CD4-positive, alpha-beta T cell treated with Interleukin-15 for 4 hours (primary cell): ENCODE measurements at regions not wholly inside any gene's neighbourhood (a gene's known extent, or its start where the extent isn't known, plus 50 kb on each side); places are given as distances from the start of the nearest gene placed in this dataset.

Source experiments
- DNase-seq: peaks from one replicate; pipeline ENCODE4 v3.0.0-alpha.2; 2020; ENCODE audit warnings: low spot score

DNA sequence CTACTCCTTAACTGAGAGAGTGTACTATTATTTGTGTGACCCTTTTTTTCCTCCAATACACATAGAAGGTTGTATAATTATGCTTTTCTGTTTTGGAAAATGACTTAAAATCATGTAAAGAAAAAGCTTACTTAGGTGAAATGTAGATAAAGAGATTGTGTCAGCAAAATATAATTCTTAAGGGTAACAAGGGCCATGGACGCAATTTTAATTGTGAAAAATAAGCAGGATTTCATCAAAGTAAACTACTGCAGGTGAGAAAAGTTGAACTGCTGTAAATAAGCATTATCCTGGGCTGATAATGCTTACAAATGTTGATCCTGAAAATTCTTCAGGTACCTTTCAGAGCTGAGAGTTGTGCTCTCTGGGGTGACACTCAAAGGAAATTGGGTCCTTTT, 141.5 kb downstream of the RPIA start:
- no peak for DNase-seq

DNA sequence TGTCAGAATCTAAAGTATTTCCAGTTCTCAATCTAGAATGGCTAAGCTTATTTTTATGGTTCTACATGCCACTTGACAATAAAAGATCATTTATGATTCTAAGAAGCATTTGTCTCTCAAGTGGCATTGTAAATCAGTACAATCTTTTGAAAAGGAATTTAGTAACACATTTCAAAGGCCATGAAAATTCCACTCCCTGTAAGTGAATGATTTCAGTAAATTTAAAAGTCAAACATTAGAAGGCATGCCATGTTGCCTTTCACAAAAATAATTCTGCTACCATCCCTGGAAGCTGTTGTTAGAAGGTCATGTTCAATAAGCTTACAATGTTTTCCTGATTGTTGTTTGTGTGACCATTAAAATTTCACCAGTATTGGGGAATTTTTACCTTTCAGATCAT, 142.9 kb downstream of the RPIA start:
- no peak for DNase-seq

GRCh38 chr2:88834866-88835265, 143.4 kb downstream of the RPIA start:
- no peak for DNase-seq

DNA sequence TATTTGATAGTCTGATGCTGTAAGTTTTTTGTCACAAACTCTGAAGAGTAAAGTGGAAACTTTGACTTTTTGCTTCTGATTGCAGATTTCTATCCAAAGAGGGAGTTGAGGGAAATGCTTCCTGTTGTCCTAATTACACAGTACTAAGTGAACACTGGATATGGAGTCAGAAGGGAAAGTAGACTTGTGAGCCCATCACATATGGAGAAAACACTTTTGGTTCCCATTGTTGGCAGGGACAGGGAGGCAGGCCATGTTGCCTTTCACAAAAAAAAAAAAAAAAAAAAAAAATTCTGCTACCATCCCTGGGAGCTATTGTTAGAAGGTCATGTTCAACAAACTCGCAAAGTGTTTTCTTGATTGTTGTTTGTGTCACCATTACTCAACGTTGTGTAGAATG, 144.3 kb downstream of the RPIA start:
- DNase-seq, result no peak

GRCh38 chr2:88836351-88836750, 144.9 kb downstream of the RPIA start:
- DNase-seq, result no peak

DNA sequence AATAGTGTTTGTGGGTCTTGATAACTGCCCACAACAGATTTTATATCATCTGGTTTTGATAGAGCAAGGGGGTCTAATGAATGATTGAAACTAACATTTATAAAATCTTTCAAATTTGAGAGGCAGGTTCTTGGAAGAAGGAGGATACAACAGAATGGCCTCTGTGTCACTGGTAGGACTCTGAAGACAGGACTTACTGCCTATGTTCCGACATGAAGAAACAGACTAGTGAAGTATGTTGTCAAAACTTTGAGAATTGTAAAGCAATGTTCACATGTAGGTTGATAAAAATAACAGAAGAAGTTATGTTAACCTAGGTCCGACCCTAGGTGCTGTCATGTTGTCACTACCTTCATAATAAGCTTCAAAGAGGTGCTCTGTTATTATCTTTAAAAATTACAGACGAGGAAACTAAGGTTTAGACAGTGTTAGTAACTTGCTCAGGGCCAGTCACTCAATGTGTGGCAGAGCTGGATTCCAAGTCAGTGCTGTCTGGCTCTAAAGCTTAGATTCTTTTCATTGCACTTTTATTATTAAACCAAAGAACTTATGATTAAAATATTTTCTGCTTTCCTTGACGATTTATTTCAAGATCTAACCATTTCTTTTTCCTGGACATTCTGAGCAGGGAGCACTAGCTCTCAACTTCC, 146.2 kb downstream of the RPIA start:
- DNase-seq, result no peak

DNA sequence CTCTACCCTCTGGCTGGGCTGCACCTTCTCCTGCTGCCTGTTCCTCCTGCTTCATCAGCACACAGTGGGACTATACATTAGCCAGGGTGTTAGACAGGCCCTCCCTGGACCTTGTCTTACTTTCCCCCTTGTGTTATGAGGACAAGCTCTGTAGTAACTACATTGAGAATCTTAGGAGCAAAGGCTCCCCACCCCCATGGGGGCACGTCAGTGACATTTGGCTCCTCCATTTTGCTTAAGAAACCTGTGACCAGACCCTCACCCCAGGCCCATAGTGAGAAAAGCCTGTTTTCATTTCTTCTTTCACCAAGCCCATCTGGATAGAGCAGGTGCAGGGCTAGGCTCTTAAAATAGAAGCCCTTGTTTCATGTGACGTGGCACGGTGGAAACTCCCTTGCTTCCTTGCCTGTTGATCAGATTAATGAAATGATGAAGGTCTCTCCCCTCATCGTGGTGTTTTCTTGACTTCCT, 146.7 kb downstream of the RPIA start:
- no peak for DNase-seq

DNA sequence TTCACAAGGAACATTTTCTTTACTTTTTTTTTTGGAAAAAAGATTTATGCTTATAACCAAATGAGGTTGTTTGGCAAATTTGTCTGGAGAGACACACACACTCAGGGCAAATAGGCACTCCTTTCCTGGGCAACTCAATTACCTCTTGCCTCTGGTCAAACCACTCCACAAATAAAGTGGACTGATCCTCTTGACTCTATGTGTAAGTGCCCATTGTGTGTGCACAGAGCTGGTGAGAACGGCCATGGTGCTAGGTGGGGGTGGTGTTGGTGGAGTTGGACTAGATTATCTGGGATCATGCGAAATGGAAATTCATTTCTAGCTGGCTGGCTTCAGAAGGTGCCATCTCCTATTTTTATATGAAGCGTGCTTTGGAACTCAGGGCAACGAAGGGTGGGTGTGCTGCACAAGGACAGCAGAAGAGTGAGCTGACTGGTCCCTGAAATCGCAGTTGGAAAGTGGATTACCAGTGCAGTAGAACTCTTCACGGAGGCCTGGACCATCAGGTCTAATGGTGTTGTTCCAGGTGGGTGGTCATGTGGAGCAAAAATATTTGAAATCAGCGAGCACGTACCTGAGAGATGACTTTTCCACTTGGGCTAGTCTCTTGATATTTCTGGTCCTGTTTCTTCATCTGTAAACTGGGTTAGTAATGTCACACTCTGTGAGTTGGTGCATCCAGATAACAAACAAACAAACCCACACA, 149.9 kb downstream of the RPIA start:
- no peak for DNase-seq

DNA sequence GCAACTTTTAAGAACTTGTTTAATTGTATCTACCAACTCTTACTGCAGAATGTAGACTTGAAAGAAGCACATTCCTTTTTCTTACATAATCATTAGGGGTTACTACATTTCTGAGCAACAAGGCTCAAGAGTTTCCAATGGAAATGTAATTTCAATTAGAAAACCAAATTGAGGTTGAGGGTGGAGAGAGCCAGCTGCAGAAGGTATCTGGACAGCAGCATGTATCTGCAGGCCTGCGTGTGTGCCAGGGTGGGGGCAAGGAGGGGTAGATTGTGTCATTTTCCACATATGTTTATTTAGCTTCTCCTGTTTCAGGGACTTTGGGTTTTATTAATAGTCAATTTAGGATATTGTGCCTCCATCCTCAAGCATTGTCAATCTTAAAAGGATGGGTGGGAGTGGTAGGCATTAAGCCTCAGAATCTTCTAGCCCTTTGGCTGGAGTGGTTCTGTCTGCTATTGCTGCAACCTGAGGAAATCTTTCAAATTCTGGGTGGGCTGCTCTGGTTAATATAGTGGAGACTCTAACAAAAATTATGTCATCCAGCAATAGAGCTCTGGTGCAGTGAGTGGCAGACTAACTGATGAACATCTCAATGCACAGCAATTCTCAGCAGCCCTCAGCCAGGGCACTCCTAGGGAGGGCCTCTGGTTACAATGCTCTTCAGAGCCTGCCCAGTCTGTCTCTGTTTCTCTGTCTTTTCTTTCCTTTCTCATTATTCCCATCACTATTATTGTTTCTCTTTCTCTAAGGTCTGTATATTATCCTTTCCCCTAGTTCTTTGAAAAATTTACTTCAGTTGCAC, 151.4 kb downstream of the RPIA start:
- DNase-seq, result no peak

DNA sequence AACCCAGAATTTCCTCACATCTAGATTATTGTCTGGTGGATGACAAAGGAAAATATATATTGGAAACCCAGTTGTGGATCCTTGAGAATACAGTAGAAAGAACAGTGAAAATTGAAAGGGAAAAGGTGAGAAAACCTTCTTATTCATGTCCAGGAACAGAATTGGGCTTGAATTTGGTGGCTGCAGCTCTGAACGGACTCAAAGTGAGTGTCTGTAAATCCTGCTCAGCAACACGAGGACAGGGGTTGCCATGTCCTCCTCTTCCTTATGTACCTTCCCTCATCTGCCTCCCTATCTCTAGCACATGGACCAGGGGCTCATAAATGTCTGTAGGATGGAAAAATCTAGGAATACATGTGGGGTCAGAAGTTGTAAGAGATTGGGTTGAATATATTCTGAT, 152.2 kb downstream of the RPIA start:
- no peak for DNase-seq

GRCh38 chr2:88844960-88845359, 153.5 kb downstream of the RPIA start:
- DNase-seq, result no peak

GRCh38 chr2:88845772-88846661, 154.5 kb downstream of the RPIA start:
- DNase-seq, result no peak

- no peak for DNase-seq
These were observed 161.4 kb downstream of the RPIA start for GRCh38 chr2:88852753-88853402.

- no peak for DNase-seq
These were observed 161.9 kb downstream of the RPIA start for GRCh38 chr2:88853403-88853790.

DNA sequence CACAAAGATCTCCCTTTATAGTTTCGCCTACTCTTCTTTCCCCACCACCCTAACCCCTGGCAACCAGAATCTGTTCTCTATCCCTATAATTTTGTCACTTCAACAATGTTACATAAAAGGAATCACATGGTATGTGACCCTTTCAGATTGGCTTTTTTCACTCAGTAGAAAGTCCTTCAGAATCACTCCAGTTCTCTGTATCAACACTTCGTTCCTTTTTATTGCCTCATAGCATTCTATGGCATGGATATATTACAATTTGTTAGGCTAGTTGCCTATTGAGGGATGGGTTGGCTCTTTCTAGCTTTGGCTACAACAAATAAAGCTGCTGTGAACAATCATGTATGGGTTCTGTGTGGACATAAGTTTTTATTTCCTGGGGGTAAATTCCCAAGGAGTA, 163.1 kb downstream of the RPIA start:
- DNase-seq, result no peak

DNA sequence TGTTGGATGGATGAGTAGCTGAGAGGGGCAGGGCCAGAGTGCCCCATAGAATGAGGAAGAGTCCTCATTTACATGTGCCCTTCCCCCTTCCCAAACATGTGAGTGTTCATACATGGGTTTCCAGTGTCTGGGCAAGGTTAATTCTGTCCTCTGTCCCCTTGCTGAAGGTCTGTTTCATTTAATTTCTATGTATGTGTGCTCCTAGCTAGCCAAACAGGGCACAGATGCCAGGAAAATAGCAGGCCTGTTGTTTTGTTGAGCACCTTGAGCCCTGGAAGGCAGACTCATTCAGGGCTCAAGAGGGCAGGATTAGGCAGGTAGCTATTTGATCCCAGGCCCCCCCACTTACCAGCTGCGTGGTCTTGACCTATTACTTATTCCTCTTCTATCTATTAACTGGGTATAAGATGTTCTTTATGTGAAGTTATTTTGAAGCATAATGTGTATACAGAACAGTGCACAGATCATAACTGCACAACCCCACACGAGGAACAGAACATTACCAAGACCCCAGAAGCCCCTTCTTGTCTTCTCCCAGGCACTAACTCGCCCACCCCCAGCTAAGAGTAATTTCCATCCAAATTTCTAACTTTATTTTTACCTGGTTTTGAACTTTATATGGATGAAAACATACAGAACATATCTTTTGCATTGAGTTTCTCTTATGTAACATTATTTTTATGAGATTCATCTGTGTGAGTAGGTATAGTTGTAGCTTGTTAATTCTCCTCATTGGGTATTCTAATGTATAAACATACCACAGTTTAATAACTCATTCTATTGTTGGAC, 164.3 kb downstream of the RPIA start:
- no peak for DNase-seq

- no peak for DNase-seq
These were observed 165.1 kb downstream of the RPIA start for GRCh38 chr2:88856409-88857135.

DNA sequence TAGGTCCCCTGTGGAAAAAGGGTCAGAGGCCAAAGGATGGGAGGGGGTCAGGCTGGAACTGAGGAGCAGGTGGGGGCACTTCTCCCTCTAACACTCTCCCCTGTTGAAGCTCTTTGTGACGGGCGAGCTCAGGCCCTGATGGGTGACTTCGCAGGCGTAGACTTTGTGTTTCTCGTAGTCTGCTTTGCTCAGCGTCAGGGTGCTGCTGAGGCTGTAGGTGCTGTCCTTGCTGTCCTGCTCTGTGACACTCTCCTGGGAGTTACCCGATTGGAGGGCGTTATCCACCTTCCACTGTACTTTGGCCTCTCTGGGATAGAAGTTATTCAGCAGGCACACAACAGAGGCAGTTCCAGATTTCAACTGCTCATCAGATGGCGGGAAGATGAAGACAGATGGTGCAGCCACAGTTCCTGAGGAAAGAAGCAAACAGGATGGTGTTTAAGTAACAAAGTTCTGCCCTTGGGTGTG, 165.8 kb downstream of the RPIA start:
- DNase-seq, result no peak

DNA sequence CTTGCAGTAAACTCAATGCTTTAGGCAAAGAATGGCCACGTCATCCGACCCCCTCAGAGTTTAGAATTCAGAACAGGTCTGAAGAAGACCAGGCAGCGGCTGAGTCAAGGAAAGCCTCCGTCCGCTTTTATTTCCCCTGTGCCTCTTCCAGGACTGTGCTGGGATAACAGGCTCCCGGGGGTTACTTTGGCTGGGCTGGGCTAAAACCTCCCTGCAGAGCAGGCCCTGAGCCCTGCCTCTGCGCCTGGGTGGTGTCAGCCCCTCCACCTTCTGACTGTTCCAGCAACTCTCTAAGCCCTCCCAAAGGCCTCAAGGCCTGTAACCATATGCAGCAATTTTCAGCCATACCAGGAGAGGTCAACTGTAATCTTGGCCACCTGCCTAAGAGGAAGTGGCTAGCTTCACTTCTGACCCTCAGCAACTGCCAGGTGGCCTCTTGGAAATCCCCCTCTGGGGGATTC, 166.5 kb downstream of the RPIA start:
- DNase-seq, result no peak

GRCh38 chr2:88859461-88859860, 168.0 kb downstream of the RPIA start:
- no peak for DNase-seq
